ENCODE measurements at regions not wholly inside any gene's neighbourhood (a gene's known extent, or its start where the extent isn't known, plus 50 kb on each side); places are given as distances from the start of the nearest gene placed in this dataset.
A peak's percentile ranks its signal among the peaks of the same experiment; 100 is the strongest.

- ATAC-seq: peak; percentile 14; the same call in 1 of the 3 replicates
- no peak for TF ChIP-seq ISL1 (CRISPR knock-in tag; IDR thresholded peaks at IDR 0.05)
- TF ChIP-seq TOX (CRISPR knock-in tag; IDR thresholded peaks at IDR 0.05; ENCODE audit: borderline replicate concordance): no peak
- no peak for TF ChIP-seq ZFP3 (CRISPR knock-in tag; IDR thresholded peaks at IDR 0.05)
- TF ChIP-seq TSHZ2 (CRISPR knock-in tag; IDR thresholded peaks at IDR 0.05): no peak
- TF ChIP-seq ARNTL (CRISPR knock-in tag; IDR thresholded peaks at IDR 0.05; ENCODE audit: borderline replicate concordance, low read depth): no peak
- no peak for TF ChIP-seq ZNF70 (CRISPR knock-in tag; IDR thresholded peaks at IDR 0.05)
- no peak for TF ChIP-seq OSR1 (CRISPR knock-in tag; IDR thresholded peaks at IDR 0.05)
These were observed 68.3 kb upstream of the BCAR3 start for GRCh38 chr1:93749894-93750301.

- no peak for TF ChIP-seq OSR1 (CRISPR knock-in tag; IDR thresholded peaks at IDR 0.05)
- no peak for TF ChIP-seq CSRNP3 (CRISPR knock-in tag; IDR thresholded peaks at IDR 0.05)
- no peak for TF ChIP-seq GLIS3 (CRISPR knock-in tag; IDR thresholded peaks at IDR 0.05)
- TF ChIP-seq ARNTL (CRISPR knock-in tag; IDR thresholded peaks at IDR 0.05; ENCODE audit: borderline replicate concordance, low read depth): no peak
- TF ChIP-seq TCF4 (CRISPR knock-in tag; IDR thresholded peaks at IDR 0.05; ENCODE audit: borderline replicate concordance): no peak
- no peak for TF ChIP-seq PPARA (CRISPR knock-in tag; IDR thresholded peaks at IDR 0.05; ENCODE audit: borderline replicate concordance)
- TF ChIP-seq RARB (CRISPR knock-in tag; IDR thresholded peaks at IDR 0.05): no peak
- TF ChIP-seq ZNF70 (CRISPR knock-in tag; IDR thresholded peaks at IDR 0.05): no peak
- no peak for TF ChIP-seq ISL1 (CRISPR knock-in tag; IDR thresholded peaks at IDR 0.05)
- no peak for ATAC-seq
These were observed 67.8 kb upstream of the BCAR3 start for GRCh38 chr1:93749487-93749886.

- no peak for ATAC-seq
- TF ChIP-seq TCF4 (CRISPR knock-in tag; IDR thresholded peaks at IDR 0.05; ENCODE audit: borderline replicate concordance) (no peak), GLIS3 (CRISPR knock-in tag; IDR thresholded peaks at IDR 0.05) (no peak), TOX (CRISPR knock-in tag; IDR thresholded peaks at IDR 0.05; ENCODE audit: borderline replicate concordance) (no peak), PATZ1 (CRISPR knock-in tag; IDR thresholded peaks at IDR 0.05; ENCODE audit: borderline replicate concordance) (no peak), ZFP3 (CRISPR knock-in tag; IDR thresholded peaks at IDR 0.05) (no peak), ZC3H10 (CRISPR knock-in tag; IDR thresholded peaks at IDR 0.05) (no peak), ZNF70 (CRISPR knock-in tag; IDR thresholded peaks at IDR 0.05) (no peak), PPARA (CRISPR knock-in tag; IDR thresholded peaks at IDR 0.05; ENCODE audit: borderline replicate concordance) (no peak), ZFP30 (CRISPR knock-in tag; IDR thresholded peaks at IDR 0.05) (no peak), TSHZ2 (CRISPR knock-in tag; IDR thresholded peaks at IDR 0.05) (no peak), SNAI2 (CRISPR knock-in tag; IDR thresholded peaks at IDR 0.05) (no peak), ZNF8 (CRISPR knock-in tag; IDR thresholded peaks at IDR 0.05) (no peak), ARNTL (CRISPR knock-in tag; IDR thresholded peaks at IDR 0.05; ENCODE audit: borderline replicate concordance, low read depth) (no peak), BACH2 (CRISPR knock-in tag; IDR thresholded peaks at IDR 0.05; ENCODE audit: borderline replicate concordance) (no peak), POU6F1 (CRISPR knock-in tag; IDR thresholded peaks at IDR 0.05; ENCODE audit: borderline replicate concordance, low read depth) (no peak), ZNF565 (CRISPR knock-in tag; conservative IDR thresholded peaks at IDR 0.05; ENCODE audit: low read depth) (no peak), CSDC2 (CRISPR knock-in tag; IDR thresholded peaks at IDR 0.05) (no peak), ISL1 (CRISPR knock-in tag; IDR thresholded peaks at IDR 0.05) (no peak), ESRRG (CRISPR knock-in tag; IDR thresholded peaks at IDR 0.05) (no peak), OSR1 (CRISPR knock-in tag; IDR thresholded peaks at IDR 0.05) (no peak)
These were observed 64.6 kb upstream of the BCAR3 start for GRCh38 chr1:93746021-93746812.

Data from SK-N-SH treated with all-trans-retinoic acid at 6 μM for 48 hours (cell line).